ENCODE measurements at regions not wholly inside any gene's neighbourhood (a gene's known extent, or its start where the extent isn't known, plus 50 kb on each side); places are given as distances from the start of the nearest gene placed in this dataset.
"Not testable (repeated sequence)": the region's sequence is repeated elsewhere in the genome, so short reads cannot be mapped to it uniquely, and the experiment has no call there.

- no peaks in the 10 kb centered on the region for H3K9me3 ChIP-seq
- 80 to 82% methylated on average over 3 of the region's 3 CpGs for WGBS, 2 donors
- no peak for DNase-seq
- no peaks in the 10 kb centered on the region for H3K36me3 ChIP-seq (ENCODE audit: low read depth, missing control alignments)
- no peaks in the 10 kb centered on the region for H3K4me1 ChIP-seq
- H3K27ac ChIP-seq: no peak overlapping the region
- intact Hi-C loops (cut with DNase I; ENCODE audit: low total_unique reads): no loop called here
- no peak overlapping the region for H3K4me3 ChIP-seq
- TF ChIP-seq POLR2A (IDR thresholded peaks at IDR 0.05) (no peak), CTCF (IDR thresholded peaks at IDR 0.05) (no peak)
- H3K27me3 ChIP-seq: no peaks in the 10 kb centered on the region
Measured at GRCh38 chr18:24613896-24614640, 153.6 kb downstream of the HRH4 start.

- Histone ChIP-seq H3K36me3 (ENCODE audit: low read depth, missing control alignments) (no peaks in the 10 kb centered on the region), H3K27ac (no peak overlapping the region), H3K4me3 (no peak overlapping the region), H3K4me1 (no peaks in the 10 kb centered on the region), H3K27me3 (no peaks in the 10 kb centered on the region), H3K9me3 (no peaks in the 10 kb centered on the region)
- no peak for DNase-seq
- WGBS, 2 donors: 42 to 70% methylated on average over 3 of the region's 3 CpGs
- intact Hi-C loops (cut with DNase I; ENCODE audit: low total_unique reads): no loop called here
- TF ChIP-seq CTCF (IDR thresholded peaks at IDR 0.05) (no peak), POLR2A (IDR thresholded peaks at IDR 0.05) (no peak)
Measured at GRCh38 chr18:24616653-24617052, 156.2 kb downstream of the HRH4 start.

GRCh38 chr18:24624421-24624820, 164.0 kb downstream of the HRH4 start:
- H3K4me1 ChIP-seq; H3K36me3 ChIP-seq (ENCODE audit: low read depth, missing control alignments); H3K27me3 ChIP-seq; H3K9me3 ChIP-seq; intact Hi-C loops (cut with DNase I; ENCODE audit: low total_unique reads); DNase-seq; H3K4me3 ChIP-seq; H3K27ac ChIP-seq: not testable (repeated sequence)
- WGBS, 2 donors: 52 to 60% methylated on average over 3 to 5 of the region's 17 CpGs

- no peak overlapping the region for H3K4me3 ChIP-seq
- TF ChIP-seq POLR2A (IDR thresholded peaks at IDR 0.05): no peak
- TF ChIP-seq CTCF (IDR thresholded peaks at IDR 0.05): no peak
- WGBS, 2 donors: 61 to 86% methylated on average over 4 of the region's 4 CpGs
- intact Hi-C loops (cut with DNase I; ENCODE audit: low total_unique reads): no loop called here
- H3K9me3 ChIP-seq: no peaks in the 10 kb centered on the region
- H3K27me3 ChIP-seq: no peaks in the 10 kb centered on the region
- no peaks in the 10 kb centered on the region for H3K36me3 ChIP-seq (ENCODE audit: low read depth, missing control alignments)
- H3K27ac ChIP-seq: no peak overlapping the region
- peaks cover 15% of the 10 kb centered on the region for H3K4me1 ChIP-seq
- no peak for DNase-seq
Measured at GRCh38 chr18:24627644-24628315, 167.3 kb downstream of the HRH4 start.

GRCh38 chr18:24628326-24628725, 167.9 kb downstream of the HRH4 start:
- no peak for DNase-seq
- Histone ChIP-seq H3K27me3 (no peaks in the 10 kb centered on the region), H3K4me3 (no peak overlapping the region), H3K36me3 (ENCODE audit: low read depth, missing control alignments) (no peaks in the 10 kb centered on the region), H3K9me3 (no peaks in the 10 kb centered on the region), H3K4me1 (peaks cover 15% of the 10 kb centered on the region), H3K27ac (no peak overlapping the region)
- TF ChIP-seq POLR2A (IDR thresholded peaks at IDR 0.05) (no peak), CTCF (IDR thresholded peaks at IDR 0.05) (no peak)
- intact Hi-C loops (cut with DNase I; ENCODE audit: low total_unique reads): no loop called here
- WGBS, 2 donors: 75 to 83% methylated on average over 1 of the region's 1 CpG

Measured in testis (tissue), 2 donors.